IMR-90 (cell line): ENCODE measurements at regions not wholly inside any gene's neighbourhood (a gene's known extent, or its start where the extent isn't known, plus 50 kb on each side); places are given as distances from the start of the nearest gene placed in this dataset.

ENCODE experiments used
- ATAC-seq: fragments of 200-7000 bp; cut with Tn5 transposase; 2 replicates; pipeline ENCODE4 v1.9.1; 2020; ENCODE audit warnings: low read depth, mild to moderate bottlenecking, moderate library complexity
- BruUV-seq: library from RNA; stranded (reverse); fragments of 400-500 nt; replicated peaks from 2 replicates; lab custom pipeline; 2021; lab: Mats Ljungman, UMichigan
- CTCF ChIA-PET: fragments of 300-600 bp; formaldehyde crosslinking; extraction: SDS; loops from one replicate; lab custom pipeline; 2021; ENCODE audit warnings: antibody characterized with exemption; lab: Yijun Ruan, JAX
- POLR2A ChIA-PET: fragments of 300-600 bp; sonication (Branson Sonifier 250); formaldehyde crosslinking; loops from one replicate; lab custom pipeline; 2022; ENCODE audit warnings: antibody characterized with exemption; ENCODE audit not compliant: unreplicated experiment; lab: Charles Lee
- DNase-seq: peaks from one replicate; pipeline ENCODE4 v3.0.0; 2013
- H2AFZ ChIP-seq: replicated peaks from 2 replicates; pipeline ENCODE3; 2013; ENCODE audit warnings: low read length, mild to moderate bottlenecking; ENCODE audit not compliant: poor library complexity
- H2AK5ac ChIP-seq: 2 replicates; pipeline ENCODE4 v1.6.1; 2013; ENCODE audit warnings: low read depth, low read length, inconsistent platforms
- H2AK9ac ChIP-seq: replicated peaks from 2 replicates; pipeline ENCODE3; 2013; ENCODE audit warnings: mild to moderate bottlenecking, low read depth, low read length, moderate library complexity; ENCODE audit not compliant: poor library complexity
- H2BK120ac ChIP-seq: 2 replicates; pipeline ENCODE4 v1.6.1; 2013; ENCODE audit warnings: low read depth, low read length, inconsistent platforms
- H2BK15ac ChIP-seq: 3 replicates; pipeline ENCODE4 v1.6.1; 2013; ENCODE audit warnings: low read depth, low read length, inconsistent platforms
- H2BK20ac ChIP-seq: 2 replicates; pipeline ENCODE4 v1.6.1; 2013; ENCODE audit warnings: low read depth, mild to moderate bottlenecking, inconsistent platforms, low read length, moderate library complexity
- H2BK5ac ChIP-seq: 2 replicates; pipeline ENCODE4 v1.6.1; 2013; ENCODE audit warnings: mild to moderate bottlenecking, low read depth, low read length, inconsistent platforms; ENCODE audit not compliant: poor library complexity, severe bottlenecking
- H3K14ac ChIP-seq: replicated peaks from 2 replicates; pipeline ENCODE4 v1.6.1; 2013; ENCODE audit warnings: low read depth, low read length, inconsistent platforms
- H3K18ac ChIP-seq: 2 replicates; pipeline ENCODE4 v1.6.1; 2013; ENCODE audit warnings: low read depth, low read length, control low read depth
- H3K23ac ChIP-seq: 2 replicates; pipeline ENCODE4 v1.6.1; 2013; ENCODE audit warnings: low read depth, low read length, inconsistent platforms
- H3K27ac ChIP-seq: 2 replicates; pipeline ENCODE4 v1.5.1; 2013; ENCODE audit warnings: mild to moderate bottlenecking, control low read depth, low read length; ENCODE audit not compliant: insufficient read depth
- H3K27me3 ChIP-seq: 2 replicates; pipeline ENCODE4 v1.6.1; 2013; ENCODE audit warnings: low read length; ENCODE audit not compliant: control insufficient read depth, insufficient read depth
- H3K36me3 ChIP-seq: 2 replicates; pipeline ENCODE4 v1.6.1; 2013; ENCODE audit warnings: low read length, mixed read lengths; ENCODE audit not compliant: control insufficient read depth, insufficient read depth
- H3K4ac ChIP-seq: 2 replicates; pipeline ENCODE4 v1.6.1; 2013; ENCODE audit warnings: low read depth, low read length, inconsistent platforms
- H3K4me1 ChIP-seq: 2 replicates; pipeline ENCODE4 v1.6.1; 2013; ENCODE audit warnings: low read length, mixed read lengths; ENCODE audit not compliant: control insufficient read depth, insufficient read depth
- H3K4me2 ChIP-seq: 2 replicates; pipeline ENCODE4 v1.6.1; 2013; ENCODE audit warnings: low read depth, mild to moderate bottlenecking, control low read depth, low read length, moderate library complexity
- H3K4me3 ChIP-seq: 2 replicates; pipeline ENCODE4 v1.5.1; 2013; ENCODE audit warnings: low read depth, mild to moderate bottlenecking, control low read depth, low read length, moderate library complexity; ENCODE audit not compliant: insufficient read depth
- H3K56ac ChIP-seq: 2 replicates; pipeline ENCODE4 v1.6.1; 2013; ENCODE audit warnings: low read length, inconsistent platforms; ENCODE audit not compliant: insufficient read depth; ENCODE audit errors: extremely low read depth
- H3K79me1 ChIP-seq, 2 experiments: 2 replicates each; pipeline ENCODE4 v1.6.1; 2013; ENCODE audit warnings: low read length in 2 of 2, inconsistent platforms in 1 of 2, low read depth in 1 of 2
- H3K9ac ChIP-seq: 2 replicates; pipeline ENCODE4 v1.6.1; 2013; ENCODE audit warnings: low read depth, low read length, control low read depth
- H3K9me1 ChIP-seq: 2 replicates; pipeline ENCODE4 v1.6.1; 2013; ENCODE audit warnings: low read length, inconsistent platforms; ENCODE audit not compliant: insufficient read depth
- H3K9me3 ChIP-seq: 2 replicates; pipeline ENCODE4 v1.6.1; 2013; ENCODE audit warnings: low read length; ENCODE audit not compliant: control insufficient read depth, insufficient read depth
- H4K20me1 ChIP-seq: 2 replicates; pipeline ENCODE4 v1.6.1; 2013; ENCODE audit warnings: low read length, inconsistent platforms; ENCODE audit not compliant: insufficient read depth
- H4K5ac ChIP-seq: 2 replicates; pipeline ENCODE4 v1.6.1; 2013; ENCODE audit warnings: mild to moderate bottlenecking, low read depth, low read length, control low read depth
- H4K8ac ChIP-seq, 2 experiments: 2 replicates each; pipeline ENCODE4 v1.6.1; 2013; ENCODE audit warnings: low read depth in 2 of 2, low read length in 2 of 2, control low read depth in 1 of 2, inconsistent platforms in 1 of 2
- H4K91ac ChIP-seq: 2 replicates; pipeline ENCODE4 v1.6.1; 2013; ENCODE audit warnings: low read depth, low read length, inconsistent platforms; ENCODE audit not compliant: insufficient read depth
- BHLHE40 ChIP-seq: fragments of 150-350 bp; IDR thresholded peaks from 2 replicates; pipeline ENCODE4 v1.6.1; 2016; ENCODE audit warnings: mild to moderate bottlenecking, low read depth, low read length
- FOS ChIP-seq: fragments of 150-350 bp; IDR thresholded peaks from 2 replicates; pipeline ENCODE4 v1.6.1; 2016; ENCODE audit warnings: low read depth, low read length
- RCOR1 ChIP-seq: IDR thresholded peaks from 2 replicates; pipeline ENCODE4 v1.6.1; 2012; ENCODE audit warnings: mild to moderate bottlenecking, low read length, improper control_type of control experiment; ENCODE audit not compliant: insufficient replicate concordance
- WGBS, 2 experiments: methylation state at CpG; one replicate each; pipeline versions ENCODE4 v1.1.5 to v1.1.7; 2013; ENCODE audit warnings: missing lambda C conversion rate in 2 of 2; ENCODE audit not compliant: insufficient read length in 1 of 2; ENCODE audit errors: extremely low coverage in 2 of 2; 5-methylcytosine and 5-hydroxymethylcytosine counted together
- dilution Hi-C: fragments of 300-500 bp; cut with HindIII; formaldehyde crosslinking; loops from one replicate; pipeline ENCODE4 v1.14.3; 2018; ENCODE audit warnings: low sequenced_read_pairs; ENCODE audit not compliant: unreplicated experiment
- in situ Hi-C: fragments of 300-500 bp; cut with MboI; formaldehyde crosslinking; loops from 3 replicates; pipeline ENCODE4 v1.14.3; 2019; ENCODE audit warnings: low sequenced_read_pairs, inconsistent platforms, mixed read lengths
- intact Hi-C: fragments of 100-400 bp; cut with micrococcal nuclease; formaldehyde crosslinking; loops from 2 replicates; pipeline ENCODE4 v1.10.0; 2022
- TF ChIP-seq, protein P1 (sequence below): conservative IDR thresholded peaks from 2 replicates; pipeline ENCODE4 v1.5.1; 2012; ENCODE audit warnings: mild to moderate bottlenecking, low read depth, low read length, improper control_type of control experiment

DNA sequence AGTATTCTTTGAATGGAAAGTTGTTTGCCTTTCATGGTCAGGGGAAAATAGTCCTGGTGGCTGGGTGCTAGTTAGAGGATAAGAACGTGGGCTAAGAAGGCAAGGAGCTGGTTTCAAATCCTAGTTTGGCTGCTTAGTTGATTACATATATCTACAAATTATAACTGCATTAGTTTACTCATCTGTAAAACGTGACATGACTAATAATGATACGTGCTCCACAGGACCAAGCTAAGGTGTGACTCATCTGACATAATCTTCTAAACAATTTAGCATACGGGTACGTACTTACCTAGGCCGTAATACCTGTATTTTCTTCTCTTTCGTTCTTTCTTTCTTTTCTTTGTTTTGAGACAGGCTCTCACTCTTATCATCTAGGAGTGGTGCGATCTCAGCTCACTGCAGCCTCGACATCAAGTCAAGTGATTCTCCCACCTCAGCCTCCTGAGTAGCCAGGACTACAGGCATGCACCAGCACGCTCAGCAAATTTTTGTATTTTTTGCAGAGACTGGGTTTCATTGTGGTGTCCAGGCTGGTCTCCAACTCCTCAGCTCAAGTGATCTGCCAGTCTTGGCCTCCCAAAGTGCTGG is 1274.2 kb upstream of the GJE1 start:
- H2BK20ac ChIP-seq: peak overlapping the region; percentile 77
- H2BK120ac ChIP-seq: peak overlapping the region; percentile 58
- peak overlapping the region; percentile 41 for H3K14ac ChIP-seq
- peak overlapping the region; percentile 56 for H3K27ac ChIP-seq
- no peak overlapping the region for H3K9ac ChIP-seq
- 58% methylated on average over 5 of the region's 10 CpGs; no CpG with 5 or more reads in 1 of the 2 experiments for WGBS, 2 experiments
- H2AK5ac ChIP-seq: peak overlapping the region; percentile 67; the same call in 1 of the 2 replicates
- peak overlapping the region; percentile 72 for H3K56ac ChIP-seq
- intact Hi-C loops: loop anchor here (5.0 kb wide), 1 partner anchor 704 kb away; no protein-coding TSS in a partner anchor
- no peak overlapping the region for H3K4me3 ChIP-seq
- in situ Hi-C loops: no loop called here
- H3K4ac ChIP-seq: peak overlapping the region; percentile 43
- no peaks in the 10 kb centered on the region for H3K9me3 ChIP-seq
- DNase-seq (peak; percentile 52), ATAC-seq (peak; percentile 9)
- TF ChIP-seq BHLHE40 (peak; percentile 90), FOS (peak; percentile 48; the same call in 1 of the 2 replicates), RCOR1 (no peak)
- TF ChIP-seq, protein P1, sequence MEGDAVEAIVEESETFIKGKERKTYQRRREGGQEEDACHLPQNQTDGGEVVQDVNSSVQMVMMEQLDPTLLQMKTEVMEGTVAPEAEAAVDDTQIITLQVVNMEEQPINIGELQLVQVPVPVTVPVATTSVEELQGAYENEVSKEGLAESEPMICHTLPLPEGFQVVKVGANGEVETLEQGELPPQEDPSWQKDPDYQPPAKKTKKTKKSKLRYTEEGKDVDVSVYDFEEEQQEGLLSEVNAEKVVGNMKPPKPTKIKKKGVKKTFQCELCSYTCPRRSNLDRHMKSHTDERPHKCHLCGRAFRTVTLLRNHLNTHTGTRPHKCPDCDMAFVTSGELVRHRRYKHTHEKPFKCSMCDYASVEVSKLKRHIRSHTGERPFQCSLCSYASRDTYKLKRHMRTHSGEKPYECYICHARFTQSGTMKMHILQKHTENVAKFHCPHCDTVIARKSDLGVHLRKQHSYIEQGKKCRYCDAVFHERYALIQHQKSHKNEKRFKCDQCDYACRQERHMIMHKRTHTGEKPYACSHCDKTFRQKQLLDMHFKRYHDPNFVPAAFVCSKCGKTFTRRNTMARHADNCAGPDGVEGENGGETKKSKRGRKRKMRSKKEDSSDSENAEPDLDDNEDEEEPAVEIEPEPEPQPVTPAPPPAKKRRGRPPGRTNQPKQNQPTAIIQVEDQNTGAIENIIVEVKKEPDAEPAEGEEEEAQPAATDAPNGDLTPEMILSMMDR: no peak
- H2BK15ac ChIP-seq: peak overlapping the region; percentile 54; the same call in 2 of the 3 replicates
- POLR2A ChIA-PET: interaction anchor here (1.0 kb wide), 1 partner anchor 320 kb away, joined by 3 read pairs; no protein-coding TSS in a partner anchor
- peak overlapping the region; percentile 38 for H4K5ac ChIP-seq
- peak overlapping the region; percentile 23 to 76 for H4K8ac ChIP-seq
- no peak overlapping the region for H2AFZ ChIP-seq
- peaks cover 6% of the 10 kb centered on the region for H3K4me1 ChIP-seq
- no peaks in the 10 kb centered on the region for H3K27me3 ChIP-seq
- no peaks in the 10 kb centered on the region for H3K79me1 ChIP-seq
- H3K9me1 ChIP-seq: no peaks in the 10 kb centered on the region
- peak overlapping the region; percentile 59 for H3K23ac ChIP-seq
- H2AK9ac ChIP-seq: no peak overlapping the region
- H3K18ac ChIP-seq: peak overlapping the region; percentile 95
- H2BK5ac ChIP-seq: peak overlapping the region; percentile 90
- H3K4me2 ChIP-seq: peak overlapping the region; percentile 56; the same call in 1 of the 2 replicates
- CTCF ChIA-PET: no interaction called here
- H3K36me3 ChIP-seq: no peaks in the 10 kb centered on the region
- H4K20me1 ChIP-seq: no peaks in the 10 kb centered on the region
- H4K91ac ChIP-seq: peak overlapping the region; percentile 77
- no TSS peak for BruUV-seq
- dilution Hi-C loops: no loop called here
